Nephron (organoid): ENCODE measurements at regions not wholly inside any gene's neighbourhood (a gene's known extent, or its start where the extent isn't known, plus 50 kb on each side); places are given as distances from the start of the nearest gene placed in this dataset.

ENCODE experiments used
- H3K27ac Mint-ChIP-seq, 3 experiments: 2 replicates each; pipeline ENCODE4 v1.8.0; 2020; ENCODE audit warnings: mixed read lengths in 3 of 3, mild to moderate bottlenecking in 2 of 3, moderate library complexity in 1 of 3
- H3K27me3 Mint-ChIP-seq: 2 replicates; pipeline ENCODE4 v1.8.0; 2021; ENCODE audit warnings: low read depth, mild to moderate bottlenecking, moderate library complexity, mixed read lengths
- H3K36me3 Mint-ChIP-seq: 2 replicates; pipeline ENCODE4 v1.8.0; 2020; ENCODE audit warnings: low read depth, mixed read lengths
- H3K4me1 Mint-ChIP-seq: 2 replicates; pipeline ENCODE4 v1.8.0; 2020; ENCODE audit warnings: mixed read lengths
- H3K4me3 Mint-ChIP-seq, 3 experiments: 2 replicates each; pipeline ENCODE4 v1.8.0; 2020; ENCODE audit warnings: mild to moderate bottlenecking in 3 of 3, mixed read lengths in 3 of 3, moderate library complexity in 2 of 3
- H3K9me3 Mint-ChIP-seq: 2 replicates; pipeline ENCODE4 v1.8.0; 2020; ENCODE audit warnings: mixed read lengths
- TF ChIP-seq, protein P1 (sequence below), 3 experiments: fragments of 200-600 bp; sonication (generic); IDR thresholded peaks; one replicate each; pipeline ENCODE4 v1.5.0; 2021; ENCODE audit warnings: antibody characterized with exemption in 3 of 3; ENCODE audit not compliant: unreplicated experiment in 3 of 3

DNA sequence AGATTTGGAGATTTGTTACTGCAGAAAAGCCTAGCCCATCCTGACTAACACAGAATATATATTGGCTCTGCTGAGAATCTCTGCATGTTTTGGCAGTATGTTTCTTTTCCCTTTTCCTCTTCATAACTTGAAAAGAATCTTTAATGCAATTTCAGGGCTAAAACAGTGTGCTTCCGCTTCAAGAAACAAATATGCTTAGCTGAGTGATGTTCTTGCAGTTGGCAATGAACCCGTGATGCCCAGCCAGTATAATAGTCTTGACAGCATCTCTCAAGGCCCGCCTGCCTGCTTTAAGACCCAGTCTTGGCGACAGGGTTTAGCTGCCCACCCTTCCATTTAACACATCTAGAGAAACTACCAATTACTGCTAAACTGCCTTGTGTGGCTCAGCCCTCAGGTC lies 184.5 kb downstream of the INO80D start:
- Mint-ChIP-seq H3K9me3 (peaks cover 12% of the 10 kb centered on the region), H3K4me3 (no peak overlapping the region), H3K4me1 (peaks cover 25% of the 10 kb centered on the region), H3K27ac (no peak overlapping the region), H3K36me3 (no peaks in the 10 kb centered on the region), H3K27me3 (peaks cover 1% of the 10 kb centered on the region)
- TF ChIP-seq, protein P1, sequence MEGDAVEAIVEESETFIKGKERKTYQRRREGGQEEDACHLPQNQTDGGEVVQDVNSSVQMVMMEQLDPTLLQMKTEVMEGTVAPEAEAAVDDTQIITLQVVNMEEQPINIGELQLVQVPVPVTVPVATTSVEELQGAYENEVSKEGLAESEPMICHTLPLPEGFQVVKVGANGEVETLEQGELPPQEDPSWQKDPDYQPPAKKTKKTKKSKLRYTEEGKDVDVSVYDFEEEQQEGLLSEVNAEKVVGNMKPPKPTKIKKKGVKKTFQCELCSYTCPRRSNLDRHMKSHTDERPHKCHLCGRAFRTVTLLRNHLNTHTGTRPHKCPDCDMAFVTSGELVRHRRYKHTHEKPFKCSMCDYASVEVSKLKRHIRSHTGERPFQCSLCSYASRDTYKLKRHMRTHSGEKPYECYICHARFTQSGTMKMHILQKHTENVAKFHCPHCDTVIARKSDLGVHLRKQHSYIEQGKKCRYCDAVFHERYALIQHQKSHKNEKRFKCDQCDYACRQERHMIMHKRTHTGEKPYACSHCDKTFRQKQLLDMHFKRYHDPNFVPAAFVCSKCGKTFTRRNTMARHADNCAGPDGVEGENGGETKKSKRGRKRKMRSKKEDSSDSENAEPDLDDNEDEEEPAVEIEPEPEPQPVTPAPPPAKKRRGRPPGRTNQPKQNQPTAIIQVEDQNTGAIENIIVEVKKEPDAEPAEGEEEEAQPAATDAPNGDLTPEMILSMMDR (IDR thresholded peaks at IDR 0.05; ENCODE audit: unreplicated experiment in 3 of 3) = no peak

DNA sequence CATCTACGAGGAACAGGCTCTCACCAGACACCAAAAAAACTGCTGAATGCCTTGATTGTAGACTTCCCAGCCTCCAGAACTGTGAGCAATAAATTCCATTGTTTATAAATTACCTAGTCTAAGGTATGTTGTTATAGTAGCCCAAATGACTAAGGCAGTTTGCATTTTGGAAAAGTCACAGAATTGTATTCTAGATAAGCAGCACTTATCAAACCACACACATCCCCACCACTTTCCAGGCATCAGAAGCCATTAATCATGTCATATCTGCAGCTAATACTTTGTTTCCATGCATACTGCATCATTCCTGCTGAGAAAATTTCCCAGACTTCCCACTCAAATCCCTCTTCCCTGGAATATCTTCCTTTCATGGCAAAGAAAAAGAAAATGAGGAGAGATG lies 187.2 kb downstream of the INO80D start:
- peaks cover 9% of the 10 kb centered on the region for H3K27me3 Mint-ChIP-seq
- H3K36me3 Mint-ChIP-seq = no peaks in the 10 kb centered on the region
- peaks cover 12% of the 10 kb centered on the region for H3K9me3 Mint-ChIP-seq
- TF ChIP-seq, protein P1 (IDR thresholded peaks at IDR 0.05; ENCODE audit: unreplicated experiment in 3 of 3) = no peak
- H3K4me1 Mint-ChIP-seq = peaks cover 18% of the 10 kb centered on the region
- H3K4me3 Mint-ChIP-seq = no peak overlapping the region
- H3K27ac Mint-ChIP-seq = no peak overlapping the region

DNA sequence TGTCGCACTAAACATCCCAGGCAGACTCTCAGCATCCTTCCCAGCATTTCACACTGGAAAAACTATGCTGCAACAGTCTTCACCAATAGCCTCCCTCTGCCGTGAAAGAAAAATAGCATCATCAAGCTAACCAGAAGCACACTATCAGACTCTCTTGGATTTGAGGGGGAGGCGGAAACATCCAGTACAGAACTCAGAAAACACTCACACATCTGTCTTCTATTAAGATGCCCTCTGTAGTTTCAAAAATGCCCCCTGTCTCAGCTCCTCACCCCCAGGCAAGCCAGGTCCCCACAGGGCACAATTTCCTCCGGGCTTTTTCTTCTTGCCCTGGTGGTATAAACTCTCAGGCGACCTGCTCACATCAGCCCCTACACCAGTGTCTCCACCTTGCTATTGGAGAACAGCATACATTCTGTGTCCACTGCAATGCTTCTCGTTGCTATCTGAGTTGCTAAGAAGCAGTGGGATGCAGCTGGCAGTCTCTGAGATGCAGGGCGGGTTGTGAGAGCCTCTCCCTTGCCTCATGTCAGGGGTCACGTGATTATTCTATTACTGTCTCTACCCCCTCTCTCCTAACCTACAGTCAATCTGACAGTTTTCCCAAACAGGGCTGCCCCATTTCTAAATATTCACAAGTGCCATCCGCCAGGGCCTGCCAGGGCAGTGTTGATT lies 189.9 kb downstream of the INO80D start:
- H3K36me3 Mint-ChIP-seq = no peaks in the 10 kb centered on the region
- H3K27ac Mint-ChIP-seq = peak overlapping the region in 1 of 3 experiments; percentile 38
- H3K4me1 Mint-ChIP-seq = peaks cover 7% of the 10 kb centered on the region
- TF ChIP-seq, protein P1 (IDR thresholded peaks at IDR 0.05; ENCODE audit: unreplicated experiment in 3 of 3) = no peak
- H3K9me3 Mint-ChIP-seq = peaks cover 12% of the 10 kb centered on the region
- H3K4me3 Mint-ChIP-seq = no peak overlapping the region
- H3K27me3 Mint-ChIP-seq = peaks cover 15% of the 10 kb centered on the region

DNA sequence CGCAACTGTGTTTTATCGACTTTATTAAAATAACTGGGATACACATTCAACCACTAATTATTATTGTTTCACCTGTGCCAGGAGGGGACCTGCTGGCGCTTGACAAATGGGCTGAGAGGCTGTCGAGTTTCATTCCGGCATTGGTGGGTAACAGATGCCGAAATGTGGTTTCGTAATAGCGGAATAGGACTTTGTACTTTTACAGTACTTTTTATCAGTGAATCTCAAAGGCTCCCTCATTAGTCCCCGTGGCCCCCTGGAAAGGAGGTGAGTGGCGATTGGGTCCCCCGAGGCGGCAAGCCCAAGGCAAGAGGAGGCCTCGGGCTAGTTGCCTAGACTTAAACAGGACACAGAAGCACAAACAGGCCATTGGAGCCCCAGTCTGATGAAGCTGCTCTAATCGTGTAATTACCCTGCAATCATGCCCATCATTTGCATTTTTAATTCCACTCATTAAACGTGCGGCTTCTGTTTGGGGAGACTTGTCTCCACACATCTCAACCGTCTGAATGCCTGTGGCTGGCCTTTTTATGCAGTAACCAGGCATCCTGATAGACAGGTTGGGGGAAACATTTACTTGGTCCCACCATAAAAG lies 193.2 kb downstream of the INO80D start:
- H3K27ac Mint-ChIP-seq = peak overlapping the region in 1 of 3 experiments; percentile 34
- H3K9me3 Mint-ChIP-seq = no peaks in the 10 kb centered on the region
- H3K4me1 Mint-ChIP-seq = peaks cover 7% of the 10 kb centered on the region
- peaks cover 15% of the 10 kb centered on the region for H3K27me3 Mint-ChIP-seq
- H3K36me3 Mint-ChIP-seq = no peaks in the 10 kb centered on the region
- TF ChIP-seq, protein P1 (IDR thresholded peaks at IDR 0.05; ENCODE audit: unreplicated experiment in 3 of 3) = no peak
- no peak overlapping the region for H3K4me3 Mint-ChIP-seq

DNA sequence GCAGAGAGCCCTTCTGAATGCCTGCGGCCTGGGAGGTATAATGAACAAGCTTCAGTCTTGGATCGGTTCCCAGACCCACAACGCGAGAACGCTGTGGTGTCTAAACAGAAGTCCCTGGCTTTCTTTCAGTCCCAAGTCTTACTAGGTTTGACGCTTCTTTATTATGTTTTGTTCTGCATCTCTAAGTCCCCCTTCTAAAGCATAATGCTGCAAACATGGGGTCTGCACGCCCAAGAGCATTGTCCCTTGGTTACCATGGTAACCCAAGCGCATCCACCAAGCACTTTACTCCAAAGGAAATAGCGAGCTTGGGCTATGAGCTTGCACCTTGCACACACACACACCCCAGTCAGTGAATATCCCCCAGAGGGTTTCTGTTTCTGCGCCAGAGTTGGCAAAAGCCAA lies 193.7 kb downstream of the INO80D start:
- Mint-ChIP-seq H3K36me3 (no peaks in the 10 kb centered on the region), H3K4me1 (peaks cover 7% of the 10 kb centered on the region), H3K9me3 (no peaks in the 10 kb centered on the region), H3K27me3 (peaks cover 15% of the 10 kb centered on the region), H3K27ac (peak overlapping the region in 2 of 3 experiments; percentile 34 to 67), H3K4me3 (no peak overlapping the region)
- TF ChIP-seq, protein P1 (IDR thresholded peaks at IDR 0.05; ENCODE audit: unreplicated experiment in 3 of 3) = no peak

DNA sequence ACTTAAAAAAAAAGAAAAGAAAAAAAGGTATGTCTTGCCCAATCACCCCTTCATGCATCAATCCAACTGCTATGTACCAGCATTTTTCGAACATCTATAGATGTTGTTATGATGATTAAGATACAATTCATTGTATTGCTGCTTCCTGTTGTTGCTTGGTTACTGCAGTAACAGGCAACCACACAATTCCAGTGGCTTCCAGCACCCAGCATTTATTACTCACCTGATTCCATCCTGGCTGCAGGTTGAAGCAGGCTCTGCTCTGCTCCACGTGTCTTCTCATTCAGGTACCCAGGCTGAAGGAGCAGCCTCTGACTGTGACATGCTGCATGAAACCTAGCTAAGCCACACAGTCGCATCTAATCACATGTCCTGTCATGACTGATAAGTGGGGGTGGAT lies 196.9 kb downstream of the INO80D start:
- peak overlapping the region in 1 of 3 experiments; percentile 30 for H3K27ac Mint-ChIP-seq
- H3K27me3 Mint-ChIP-seq = peaks cover 14% of the 10 kb centered on the region
- no peaks in the 10 kb centered on the region for H3K9me3 Mint-ChIP-seq
- H3K4me3 Mint-ChIP-seq = no peak overlapping the region
- no peaks in the 10 kb centered on the region for H3K36me3 Mint-ChIP-seq
- TF ChIP-seq, protein P1 (IDR thresholded peaks at IDR 0.05; ENCODE audit: unreplicated experiment in 3 of 3) = no peak
- no peaks in the 10 kb centered on the region for H3K4me1 Mint-ChIP-seq
